ENCODE measurements at regions not wholly inside any gene's neighbourhood (a gene's known extent, or its start where the extent isn't known, plus 50 kb on each side); places are given as distances from the start of the nearest gene placed in this dataset.

- no peak for TF ChIP-seq POLR2AphosphoS5 (IDR thresholded peaks at IDR 0.05)
- TF ChIP-seq, protein P1, sequence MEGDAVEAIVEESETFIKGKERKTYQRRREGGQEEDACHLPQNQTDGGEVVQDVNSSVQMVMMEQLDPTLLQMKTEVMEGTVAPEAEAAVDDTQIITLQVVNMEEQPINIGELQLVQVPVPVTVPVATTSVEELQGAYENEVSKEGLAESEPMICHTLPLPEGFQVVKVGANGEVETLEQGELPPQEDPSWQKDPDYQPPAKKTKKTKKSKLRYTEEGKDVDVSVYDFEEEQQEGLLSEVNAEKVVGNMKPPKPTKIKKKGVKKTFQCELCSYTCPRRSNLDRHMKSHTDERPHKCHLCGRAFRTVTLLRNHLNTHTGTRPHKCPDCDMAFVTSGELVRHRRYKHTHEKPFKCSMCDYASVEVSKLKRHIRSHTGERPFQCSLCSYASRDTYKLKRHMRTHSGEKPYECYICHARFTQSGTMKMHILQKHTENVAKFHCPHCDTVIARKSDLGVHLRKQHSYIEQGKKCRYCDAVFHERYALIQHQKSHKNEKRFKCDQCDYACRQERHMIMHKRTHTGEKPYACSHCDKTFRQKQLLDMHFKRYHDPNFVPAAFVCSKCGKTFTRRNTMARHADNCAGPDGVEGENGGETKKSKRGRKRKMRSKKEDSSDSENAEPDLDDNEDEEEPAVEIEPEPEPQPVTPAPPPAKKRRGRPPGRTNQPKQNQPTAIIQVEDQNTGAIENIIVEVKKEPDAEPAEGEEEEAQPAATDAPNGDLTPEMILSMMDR (IDR thresholded peaks at IDR 0.05) = no peak
Measured at GRCh38 chr13:59250336-59251189, 913.2 kb downstream of the DIAPH3 start.

Measured in prostate gland (tissue), 2 donors.